ENCODE measurements at regions not wholly inside any gene's neighbourhood (a gene's known extent, or its start where the extent isn't known, plus 50 kb on each side); places are given as distances from the start of the nearest gene placed in this dataset.

DNA sequence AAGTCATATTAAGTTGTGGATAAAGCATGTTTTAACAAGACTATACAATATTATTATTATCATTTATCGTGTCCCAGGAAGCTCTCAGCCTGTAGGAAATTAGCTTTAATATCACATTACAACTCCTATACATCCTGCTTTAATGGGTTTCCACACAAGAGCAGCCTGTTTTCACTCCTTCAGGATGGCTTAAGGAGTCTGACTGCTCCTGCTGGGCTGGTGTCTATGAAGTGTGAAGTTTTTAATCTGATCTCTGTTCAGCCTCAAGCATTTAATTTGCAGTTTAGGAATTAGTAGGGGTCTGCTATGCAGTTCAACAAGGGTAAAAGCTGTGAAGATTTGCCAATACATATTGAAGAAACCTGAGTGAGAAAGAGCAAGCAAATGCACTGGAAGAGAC lies 653.4 kb upstream of the LRRC4C start:
- ATAC-seq (ENCODE audit: low FRiP score), result no peak
- no peak for DNase-seq (ENCODE audit: low spot score)
- TF ChIP-seq, protein P1, sequence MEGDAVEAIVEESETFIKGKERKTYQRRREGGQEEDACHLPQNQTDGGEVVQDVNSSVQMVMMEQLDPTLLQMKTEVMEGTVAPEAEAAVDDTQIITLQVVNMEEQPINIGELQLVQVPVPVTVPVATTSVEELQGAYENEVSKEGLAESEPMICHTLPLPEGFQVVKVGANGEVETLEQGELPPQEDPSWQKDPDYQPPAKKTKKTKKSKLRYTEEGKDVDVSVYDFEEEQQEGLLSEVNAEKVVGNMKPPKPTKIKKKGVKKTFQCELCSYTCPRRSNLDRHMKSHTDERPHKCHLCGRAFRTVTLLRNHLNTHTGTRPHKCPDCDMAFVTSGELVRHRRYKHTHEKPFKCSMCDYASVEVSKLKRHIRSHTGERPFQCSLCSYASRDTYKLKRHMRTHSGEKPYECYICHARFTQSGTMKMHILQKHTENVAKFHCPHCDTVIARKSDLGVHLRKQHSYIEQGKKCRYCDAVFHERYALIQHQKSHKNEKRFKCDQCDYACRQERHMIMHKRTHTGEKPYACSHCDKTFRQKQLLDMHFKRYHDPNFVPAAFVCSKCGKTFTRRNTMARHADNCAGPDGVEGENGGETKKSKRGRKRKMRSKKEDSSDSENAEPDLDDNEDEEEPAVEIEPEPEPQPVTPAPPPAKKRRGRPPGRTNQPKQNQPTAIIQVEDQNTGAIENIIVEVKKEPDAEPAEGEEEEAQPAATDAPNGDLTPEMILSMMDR (IDR thresholded peaks at IDR 0.05), result no peak

DNA sequence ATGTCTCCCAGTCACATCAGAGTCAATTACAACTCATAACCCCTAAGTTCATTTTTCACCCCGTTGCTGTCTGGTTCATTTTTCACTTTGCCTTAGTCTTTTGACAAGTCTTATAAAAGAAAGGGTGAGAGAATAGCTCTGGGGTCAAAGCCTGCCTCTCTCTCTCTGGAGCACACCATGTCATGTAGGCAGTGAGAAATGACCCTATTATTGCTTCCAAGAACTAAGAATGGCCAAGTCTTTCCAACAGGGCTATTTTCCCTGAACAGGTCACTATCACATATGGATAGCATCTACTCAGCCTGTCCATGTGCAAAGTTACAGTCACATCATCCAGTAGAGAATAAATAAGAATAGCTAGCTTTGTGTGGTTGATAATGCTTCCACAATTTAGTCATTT lies 655.5 kb upstream of the LRRC4C start:
- no peak for ATAC-seq (ENCODE audit: low FRiP score)
- TF ChIP-seq, protein P1 (IDR thresholded peaks at IDR 0.05), result no peak
- no peak for DNase-seq (ENCODE audit: low spot score)

DNA sequence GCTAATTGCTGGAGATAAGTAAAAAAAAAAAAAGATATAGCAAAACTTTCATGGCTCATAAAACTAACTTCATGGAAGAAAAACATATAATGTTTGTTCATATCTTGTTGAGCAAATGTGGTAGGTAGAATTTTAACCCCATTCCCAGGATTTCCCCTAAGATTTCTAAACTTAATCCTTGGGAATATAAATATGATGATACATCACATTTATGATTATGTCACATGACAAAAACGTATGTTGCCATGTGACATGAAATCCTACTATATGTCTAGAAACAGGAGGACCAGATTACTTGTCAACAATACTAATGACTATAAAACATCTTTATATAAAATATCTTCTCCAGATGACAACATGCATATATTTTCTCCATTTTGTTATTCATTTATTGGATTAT lies 679.0 kb upstream of the LRRC4C start:
- no peak for DNase-seq (ENCODE audit: low spot score)
- no peak for ATAC-seq (ENCODE audit: low FRiP score)
- TF ChIP-seq, protein P1 (IDR thresholded peaks at IDR 0.05), result no peak

- TF ChIP-seq, protein P1 (IDR thresholded peaks at IDR 0.05), result no peak
- DNase-seq (ENCODE audit: low spot score) (no peak), ATAC-seq (ENCODE audit: low FRiP score) (no peak)
These were observed 685.9 kb upstream of the LRRC4C start for GRCh38 chr11:42145311-42145710.

DNA sequence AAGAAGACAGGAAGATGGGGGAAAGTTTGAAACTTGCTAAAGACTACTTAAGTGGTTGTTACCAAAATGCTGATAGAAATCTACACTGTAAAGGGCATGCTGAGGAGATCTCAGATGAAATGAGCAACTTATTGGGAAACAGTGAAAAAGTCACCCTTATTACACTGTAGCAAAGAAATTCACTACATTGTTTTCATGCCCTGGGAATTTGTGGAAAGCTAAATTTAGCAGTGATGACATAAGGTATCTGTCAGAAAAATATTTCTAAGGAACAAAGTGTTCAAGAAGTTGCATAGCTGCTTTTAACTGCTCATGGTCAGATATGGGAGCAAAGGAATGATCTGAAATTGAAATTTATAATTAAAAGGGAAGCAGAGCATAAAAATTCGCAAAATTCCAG lies 702.4 kb upstream of the LRRC4C start:
- DNase-seq (ENCODE audit: low spot score) (no peak), ATAC-seq (ENCODE audit: low FRiP score) (no peak)
- TF ChIP-seq, protein P1 (IDR thresholded peaks at IDR 0.05), result no peak

DNA sequence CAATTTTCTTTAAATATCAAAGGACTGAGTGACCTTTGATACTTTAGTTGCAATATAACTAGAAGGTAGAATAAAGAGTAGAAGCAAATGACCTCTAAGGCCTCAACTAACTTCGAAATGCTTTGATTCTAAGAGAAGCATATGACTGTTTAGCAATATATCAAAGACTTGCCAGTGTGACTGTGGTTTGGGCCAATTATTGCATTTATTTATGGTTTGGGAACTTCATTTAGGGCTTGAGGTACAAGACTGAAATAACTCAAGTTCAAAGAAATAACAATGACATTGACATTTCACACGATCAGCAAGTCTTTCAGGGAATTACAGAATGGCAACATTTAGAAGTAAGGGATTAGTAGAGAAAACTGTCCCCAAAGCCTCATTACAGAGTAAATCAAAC lies 709.7 kb upstream of the LRRC4C start:
- ATAC-seq (ENCODE audit: low FRiP score), result no peak
- DNase-seq (ENCODE audit: low spot score), result no peak
- TF ChIP-seq, protein P1 (IDR thresholded peaks at IDR 0.05), result no peak

- no peak for ATAC-seq (ENCODE audit: low FRiP score)
- TF ChIP-seq, protein P1 (IDR thresholded peaks at IDR 0.05), result no peak
- DNase-seq (ENCODE audit: low spot score), result no peak
These were observed 711.1 kb upstream of the LRRC4C start for GRCh38 chr11:42170601-42171000.

Data from omental fat pad (tissue), 3 donors.